HepG2 (cell line): ENCODE measurements at regions not wholly inside any gene's neighbourhood (a gene's known extent, or its start where the extent isn't known, plus 50 kb on each side); places are given as distances from the start of the nearest gene placed in this dataset.

Experiments
- CTCF ChIP-seq: sonication (generic); formaldehyde crosslinking; IDR thresholded peaks from 2 replicates; pipeline ENCODE4 v1.5.0; 2020; ENCODE audit warnings: mild to moderate bottlenecking, missing genetic modification reagents, moderate library complexity
- GABPA ChIP-seq, 2 experiments: IDR thresholded peaks; 2 replicates each; pipeline ENCODE4 v1.6.1; 2011 to 2016; ENCODE audit warnings: low read depth in 2 of 2, low read length in 1 of 2, missing biosample characterization in 1 of 2, missing genetic modification characterization in 1 of 2
- ZNF749 ChIP-seq: sonication (generic); formaldehyde crosslinking; IDR thresholded peaks from 2 replicates; pipeline ENCODE4 v1.8.0; 2022; ENCODE audit warnings: mild to moderate bottlenecking, missing genetic modification reagents, moderate library complexity, borderline replicate concordance

GRCh38 chr6:134523051-134523450 is 205.1 kb upstream of the SGK1 start:
- TF ChIP-seq CTCF (CRISPR knock-in tag) (no peak), ZNF749 (CRISPR knock-in tag) (no peak), GABPA (IDR thresholded peaks at IDR 0.05; ENCODE audit: low read depth, low read length) (no peak), GABPA (CRISPR knock-in tag; IDR thresholded peaks at IDR 0.05; ENCODE audit: low read depth) (no peak)
